Liver (tissue), 3 donors: ENCODE measurements at regions not wholly inside any gene's neighbourhood (a gene's known extent, or its start where the extent isn't known, plus 50 kb on each side); places are given as distances from the start of the nearest gene placed in this dataset.

Source experiments
- ATF3 ChIP-seq: IDR thresholded peaks from 2 replicates; pipeline ENCODE4 v1.6.1; 2016; ENCODE audit warnings: antibody characterized with exemption
- CTCF ChIP-seq: fragments of 150-350 bp; IDR thresholded peaks from 2 replicates; pipeline ENCODE4 v1.5.1; 2017; ENCODE audit warnings: improper control_type of control experiment, low read depth, low read length; ENCODE audit not compliant: missing input control
- EGR1 ChIP-seq, 2 donors: IDR thresholded peaks; 2 replicates each; pipeline ENCODE4 v1.6.1; 2016 to 2018; ENCODE audit warnings: antibody characterized with exemption in 2 of 2, low read depth in 2 of 2
- FOXA1 ChIP-seq: IDR thresholded peaks from 2 replicates; pipeline ENCODE4 v1.6.1; 2016; ENCODE audit warnings: antibody characterized with exemption
- HNF4G ChIP-seq: IDR thresholded peaks from 2 replicates; pipeline ENCODE4 v1.6.1; 2016; ENCODE audit warnings: antibody characterized with exemption
- JUND ChIP-seq, 2 donors: IDR thresholded peaks; 2 replicates each; pipeline ENCODE4 v1.6.1; 2016; ENCODE audit warnings: antibody characterized with exemption in 2 of 2
- MAX ChIP-seq: IDR thresholded peaks from 2 replicates; pipeline ENCODE4 v1.6.1; 2016; ENCODE audit warnings: antibody characterized with exemption
- RAD21 ChIP-seq, 2 donors: IDR thresholded peaks; 2 replicates each; pipeline ENCODE4 v1.6.1; 2016; ENCODE audit warnings: antibody characterized with exemption in 2 of 2, mild to moderate bottlenecking in 2 of 2
- REST ChIP-seq: IDR thresholded peaks from 2 replicates; pipeline ENCODE4 v1.6.1; 2016; ENCODE audit warnings: antibody characterized with exemption, mild to moderate bottlenecking
- SP1 ChIP-seq: IDR thresholded peaks from 2 replicates; pipeline ENCODE4 v1.6.1; 2018; ENCODE audit warnings: antibody characterized with exemption, mild to moderate bottlenecking
- TAF1 ChIP-seq: conservative IDR thresholded peaks from 2 replicates; pipeline ENCODE4 v1.6.1; 2016; ENCODE audit warnings: antibody characterized with exemption, mild to moderate bottlenecking
- donor health status: healthy.
- donor health status: healthy.

GRCh38 chr18:59985289-59985688 is 85.5 kb downstream of the PMAIP1 start:
- TF ChIP-seq CTCF, result no peak
- TF ChIP-seq SP1, result no peak
- no peak for TF ChIP-seq RAD21 (IDR thresholded peaks at IDR 0.05)
- TF ChIP-seq ATF3, result no peak
- no peak for TF ChIP-seq MAX
- no peak for TF ChIP-seq REST
- no peak for TF ChIP-seq JUND (IDR thresholded peaks at IDR 0.05)
- TF ChIP-seq TAF1, result no peak
- no peak for TF ChIP-seq FOXA1
- no peak for TF ChIP-seq EGR1 (IDR thresholded peaks at IDR 0.05; ENCODE audit: low read depth in 2 of 2)
- TF ChIP-seq HNF4G, result no peak
